SK-N-MC (cell line): ENCODE measurements at regions not wholly inside any gene's neighbourhood (a gene's known extent, or its start where the extent isn't known, plus 50 kb on each side); places are given as distances from the start of the nearest gene placed in this dataset.

Experiments
- EZH2 ChIP-seq: fragments of 200-600 bp; sonication (generic); IDR thresholded peaks from one replicate; pipeline ENCODE4 v1.6.1; 2017; ENCODE audit warnings: antibody characterized with exemption
- POLR2AphosphoS5 ChIP-seq: IDR thresholded peaks from 2 replicates; pipeline ENCODE4 v1.6.1; 2012; ENCODE audit warnings: mild to moderate bottlenecking, low read depth, low read length, borderline replicate concordance

GRCh38 chr10:2225609-2226008 is 488.3 kb upstream of the ADARB2 start:
- TF ChIP-seq EZH2 (no peak), POLR2AphosphoS5 (no peak)
